Liver (tissue), 7 donors: ENCODE measurements at regions not wholly inside any gene's neighbourhood (a gene's known extent, or its start where the extent isn't known, plus 50 kb on each side); places are given as distances from the start of the nearest gene placed in this dataset.

Source experiments
- DNase-seq: peaks from one replicate; pipeline ENCODE4 v3.0.0-alpha.2; 2017; ENCODE audit warnings: low spot score
- H3K27ac ChIP-seq, 2 donors: one replicate each; pipeline ENCODE4 v1.7.0; 2013; ENCODE audit warnings: inconsistent platforms in 2 of 2, low read length in 2 of 2, control low read depth in 1 of 2, low read depth in 1 of 2, mild to moderate bottlenecking in 1 of 2
- H3K27me3 ChIP-seq, 4 donors: one replicate each; pipeline versions ENCODE4 v1.6.1 to v1.7.0; 2013; ENCODE audit warnings: low read length in 3 of 4, inconsistent platforms in 1 of 4, mild to moderate bottlenecking in 1 of 4, moderate library complexity in 1 of 4; ENCODE audit not compliant: control insufficient read depth in 4 of 4, insufficient read depth in 4 of 4
- H3K36me3 ChIP-seq, 4 donors: one replicate each; pipeline versions ENCODE4 v1.6.1 to v1.7.0; 2013; ENCODE audit warnings: low read length in 3 of 4, mild to moderate bottlenecking in 3 of 4, low read depth in 1 of 4, moderate library complexity in 1 of 4; ENCODE audit not compliant: control insufficient read depth in 4 of 4, insufficient read depth in 3 of 4
- H3K4me1 ChIP-seq, 4 donors: one replicate each; pipeline versions ENCODE4 v1.6.1 to v1.7.0; 2013; ENCODE audit warnings: low read length in 3 of 4, mild to moderate bottlenecking in 3 of 4, moderate library complexity in 1 of 4; ENCODE audit not compliant: control insufficient read depth in 4 of 4, insufficient read depth in 4 of 4
- H3K4me3 ChIP-seq, 3 donors: one replicate each; pipeline versions ENCODE4 v1.6.1 to v1.7.0; 2013; ENCODE audit warnings: low read length in 3 of 3, control low read depth in 1 of 3, low read depth in 1 of 3, mild to moderate bottlenecking in 1 of 3
- H3K9ac ChIP-seq, 2 donors: one replicate each; pipeline ENCODE4 v1.7.0; 2013; ENCODE audit warnings: low read length in 2 of 2, mild to moderate bottlenecking in 2 of 2, moderate library complexity in 2 of 2, control low read depth in 1 of 2, low read depth in 1 of 2
- H3K9me3 ChIP-seq, 4 donors: one replicate each; pipeline versions ENCODE4 v1.6.1 to v1.7.0; 2013; ENCODE audit warnings: low read length in 3 of 4; ENCODE audit not compliant: control insufficient read depth in 4 of 4
- FOXA1 ChIP-seq: IDR thresholded peaks from 2 replicates; pipeline ENCODE4 v1.6.1; 2016; ENCODE audit warnings: antibody characterized with exemption
- GABPA ChIP-seq, 2 donors: IDR thresholded peaks in 1 of 2; conservative IDR thresholded peaks in 1 of 2; 2 replicates each; pipeline ENCODE4 v1.6.1; 2016; ENCODE audit warnings: antibody characterized with exemption in 2 of 2, mild to moderate bottlenecking in 1 of 2, moderate library complexity in 1 of 2
- HNF4A ChIP-seq, 2 donors: conservative IDR thresholded peaks; 2 replicates each; pipeline ENCODE4 v1.6.1; 2016; ENCODE audit warnings: antibody characterized with exemption in 2 of 2, mild to moderate bottlenecking in 2 of 2
- HNF4G ChIP-seq: IDR thresholded peaks from 2 replicates; pipeline ENCODE4 v1.6.1; 2016; ENCODE audit warnings: antibody characterized with exemption
- RAD21 ChIP-seq, 2 donors: IDR thresholded peaks; 2 replicates each; pipeline ENCODE4 v1.6.1; 2016; ENCODE audit warnings: antibody characterized with exemption in 2 of 2, mild to moderate bottlenecking in 2 of 2
- REST ChIP-seq: IDR thresholded peaks from 2 replicates; pipeline ENCODE4 v1.6.1; 2016; ENCODE audit warnings: antibody characterized with exemption, mild to moderate bottlenecking
- RXRA ChIP-seq, 2 donors: IDR thresholded peaks; 2 replicates each; pipeline ENCODE4 v1.6.1; 2017 to 2018; ENCODE audit warnings: antibody characterized with exemption in 2 of 2, mild to moderate bottlenecking in 1 of 2
- WGBS: extraction: QIAGEN DNeasy Blood & Tissue Kit; methylation state at CpG from one replicate; pipeline ENCODE4 v1.1.7; 2013; 5-methylcytosine and 5-hydroxymethylcytosine counted together
- TF ChIP-seq, protein P1 (sequence below): IDR thresholded peaks from 2 replicates; pipeline ENCODE4 v1.6.1; 2016; ENCODE audit warnings: antibody characterized with exemption
- donor health status: healthy.
- donor health status: healthy.
- donor health status: healthy.
- donor health status: healthy.

GRCh38 chr7:72462311-72462710 lies 50.2 kb upstream of the CALN1 start:
- 79% methylated on average over 7 of the region's 7 CpGs for WGBS

More at GRCh38 chr7:72462311-72462710, 50.2 kb upstream of the CALN1 start:
- Histone ChIP-seq H3K27me3 (no peaks in the 10 kb centered on the region), H3K9me3 (no peaks in the 10 kb centered on the region), H3K27ac (no peak overlapping the region), H3K4me3 (no peak overlapping the region), H3K4me1 (no peaks in the 10 kb centered on the region), H3K36me3 (no peaks in the 10 kb centered on the region), H3K9ac (no peak overlapping the region)
- DNase-seq, result no peak
- TF ChIP-seq REST (no peak), HNF4G (no peak), RAD21 (IDR thresholded peaks at IDR 0.05) (no peak), HNF4A (conservative IDR thresholded peaks at IDR 0.05) (no peak), FOXA1 (no peak), GABPA (IDR thresholded peaks at IDR 0.05 in 1 of 2, conservative IDR thresholded peaks at IDR 0.05 in 1 of 2) (no peak), RXRA (IDR thresholded peaks at IDR 0.05) (no peak)
- TF ChIP-seq, protein P1, sequence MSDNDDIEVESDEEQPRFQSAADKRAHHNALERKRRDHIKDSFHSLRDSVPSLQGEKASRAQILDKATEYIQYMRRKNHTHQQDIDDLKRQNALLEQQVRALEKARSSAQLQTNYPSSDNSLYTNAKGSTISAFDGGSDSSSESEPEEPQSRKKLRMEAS, result no peak
